HUES64 (cell line): ENCODE measurements at regions not wholly inside any gene's neighbourhood (a gene's known extent, or its start where the extent isn't known, plus 50 kb on each side); places are given as distances from the start of the nearest gene placed in this dataset.

ENCODE experiments used
- H3K27ac ChIP-seq: 2 replicates; pipeline ENCODE4 v1.7.0; 2013; ENCODE audit warnings: low read depth, low read length, inconsistent platforms
- H3K27me3 ChIP-seq: 2 replicates; pipeline ENCODE4 v1.6.1; 2013; ENCODE audit warnings: mild to moderate bottlenecking, low read length; ENCODE audit not compliant: insufficient read depth
- H3K36me3 ChIP-seq: 2 replicates; pipeline ENCODE4 v1.6.1; 2013; ENCODE audit warnings: mild to moderate bottlenecking, low read length; ENCODE audit not compliant: insufficient read depth
- H3K4me1 ChIP-seq: 2 replicates; pipeline ENCODE4 v1.6.1; 2013; ENCODE audit warnings: mild to moderate bottlenecking, low read length, moderate library complexity; ENCODE audit not compliant: insufficient read depth
- H3K4me3 ChIP-seq: 2 replicates; pipeline ENCODE4 v1.5.1; 2013; ENCODE audit warnings: mild to moderate bottlenecking, low read length, moderate library complexity
- H3K9ac ChIP-seq: 2 replicates; pipeline ENCODE4 v1.6.1; 2013; ENCODE audit warnings: mild to moderate bottlenecking, low read depth, low read length
- H3K9me3 ChIP-seq: 2 replicates; pipeline ENCODE4 v1.6.1; 2013; ENCODE audit warnings: low read depth, low read length; ENCODE audit not compliant: insufficient read depth
- WGBS: fragments of 150-250, 120-280 bp; methylation state at CpG from one replicate; pipeline ENCODE4 v1.1.7; 2013; ENCODE audit warnings: missing lambda C conversion rate; 5-methylcytosine and 5-hydroxymethylcytosine counted together

DNA sequence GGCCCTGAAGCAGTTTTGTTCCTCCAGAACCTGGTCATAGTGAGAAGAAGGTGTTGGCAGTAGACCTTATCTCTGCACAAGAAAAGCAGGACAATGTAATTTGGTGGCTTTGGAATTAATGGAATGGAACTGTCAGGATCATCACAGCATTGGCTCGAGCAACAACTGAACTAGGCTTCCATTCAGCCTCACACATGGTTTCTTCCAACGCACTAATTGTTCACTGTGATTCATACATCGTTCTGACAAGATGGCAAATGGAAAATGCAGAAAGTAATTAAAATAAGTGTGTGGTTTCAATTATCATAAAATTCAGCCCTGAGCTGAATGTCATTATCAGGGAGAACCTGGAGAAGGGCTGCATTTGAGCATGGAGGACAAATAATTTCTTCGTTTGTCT lies 80.6 kb downstream of the MFSD1 start:
- Histone ChIP-seq H3K9ac (no peak overlapping the region), H3K4me3 (no peak overlapping the region), H3K4me1 (no peaks in the 10 kb centered on the region), H3K36me3 (no peaks in the 10 kb centered on the region), H3K27me3 (no peaks in the 10 kb centered on the region), H3K9me3 (0 out of 2 replicates have a peak, but pooled peaks cover 5% of the 10 kb centered on the region), H3K27ac (no peak overlapping the region)
- 92% methylated on average over 4 of the region's 4 CpGs for WGBS

GRCh38 chr3:158896729-158897128 lies 94.9 kb downstream of the MFSD1 start:
- 95% methylated on average over 6 of the region's 6 CpGs for WGBS

DNA sequence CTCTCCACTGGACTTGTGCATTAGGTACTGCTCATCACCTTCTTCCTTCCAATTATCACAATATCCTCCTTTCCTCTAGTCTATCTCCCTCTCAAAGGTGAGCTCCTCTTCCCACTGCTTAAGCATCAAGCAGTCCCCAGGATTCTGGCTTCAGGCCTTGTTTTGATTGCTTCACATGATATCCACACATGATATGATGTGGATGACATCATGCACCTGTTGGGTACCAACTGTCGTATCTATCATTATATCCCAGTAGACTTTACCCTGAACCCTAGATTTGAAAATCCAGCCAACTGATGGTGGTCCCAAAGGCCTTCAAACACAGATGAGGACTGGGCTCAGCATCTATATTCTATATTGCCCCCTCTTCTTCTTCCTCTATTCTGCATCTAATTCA lies 104.9 kb downstream of the MFSD1 start:
- Histone ChIP-seq H3K4me1 (0 out of 2 replicates have a peak, but pooled peaks cover 5% of the 10 kb centered on the region), H3K9ac (no peak overlapping the region), H3K9me3 (no peaks in the 10 kb centered on the region), H3K36me3 (no peaks in the 10 kb centered on the region), H3K4me3 (no peak overlapping the region), H3K27me3 (no peaks in the 10 kb centered on the region), H3K27ac (no peak overlapping the region)
- 95% methylated on average over 1 of the region's 1 CpG for WGBS

More at GRCh38 chr3:158896729-158897128, 94.9 kb downstream of the MFSD1 start:
- H3K4me1 ChIP-seq = no peaks in the 10 kb centered on the region
- H3K36me3 ChIP-seq = no peaks in the 10 kb centered on the region
- H3K9me3 ChIP-seq = no peaks in the 10 kb centered on the region
- no peak overlapping the region for H3K9ac ChIP-seq
- no peak overlapping the region for H3K27ac ChIP-seq
- H3K4me3 ChIP-seq = no peak overlapping the region
- no peaks in the 10 kb centered on the region for H3K27me3 ChIP-seq

- H3K9me3 ChIP-seq = no peaks in the 10 kb centered on the region
These were observed 106.4 kb downstream of the MFSD1 start for GRCh38 chr3:158908187-158908734.

DNA sequence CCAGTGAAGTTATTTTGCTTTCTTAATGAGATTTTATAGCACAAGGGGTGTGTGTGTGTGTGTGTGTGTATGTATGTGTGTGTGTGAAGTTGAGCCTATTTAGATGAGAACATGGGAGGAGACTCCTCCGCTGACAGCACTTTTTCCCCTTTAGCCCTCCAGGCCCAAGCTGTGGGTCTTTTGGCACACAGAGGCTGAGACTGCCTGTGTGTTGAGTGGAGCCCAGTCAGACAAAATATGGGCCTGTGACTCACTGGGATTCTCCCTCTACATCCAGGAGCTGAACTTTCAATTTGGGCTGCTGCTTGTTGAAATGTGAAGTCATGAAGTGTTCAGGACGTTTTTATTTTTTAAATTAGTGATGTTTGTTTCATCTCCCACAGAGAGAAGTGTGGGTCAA lies 108.0 kb downstream of the MFSD1 start:
- H3K4me1 ChIP-seq = 0 out of 2 replicates have a peak, but pooled peaks cover 5% of the 10 kb centered on the region
- no peak overlapping the region for H3K27ac ChIP-seq
- no peak overlapping the region for H3K4me3 ChIP-seq
- no peaks in the 10 kb centered on the region for H3K36me3 ChIP-seq
- 73% methylated on average over 2 of the region's 2 CpGs for WGBS
- no peaks in the 10 kb centered on the region for H3K9me3 ChIP-seq
- no peak overlapping the region for H3K9ac ChIP-seq
- no peaks in the 10 kb centered on the region for H3K27me3 ChIP-seq

More at GRCh38 chr3:158908187-158908734, 106.4 kb downstream of the MFSD1 start:
- 95% methylated on average over 2 of the region's 2 CpGs for WGBS
- H3K4me3 ChIP-seq = no peak overlapping the region
- no peak overlapping the region for H3K9ac ChIP-seq
- H3K36me3 ChIP-seq = no peaks in the 10 kb centered on the region
- H3K4me1 ChIP-seq = 0 out of 2 replicates have a peak, but pooled peaks cover 5% of the 10 kb centered on the region
- no peaks in the 10 kb centered on the region for H3K27me3 ChIP-seq
- H3K27ac ChIP-seq = no peak overlapping the region

GRCh38 chr3:158911586-158911985 lies 109.7 kb downstream of the MFSD1 start:
- no peak overlapping the region for H3K27ac ChIP-seq
- 0 out of 2 replicates have a peak, but pooled peaks cover 5% of the 10 kb centered on the region for H3K4me1 ChIP-seq
- 96% methylated on average over 6 of the region's 6 CpGs for WGBS
- no peaks in the 10 kb centered on the region for H3K27me3 ChIP-seq
- no peak overlapping the region for H3K4me3 ChIP-seq
- no peaks in the 10 kb centered on the region for H3K36me3 ChIP-seq
- H3K9ac ChIP-seq = no peak overlapping the region
- no peaks in the 10 kb centered on the region for H3K9me3 ChIP-seq

DNA sequence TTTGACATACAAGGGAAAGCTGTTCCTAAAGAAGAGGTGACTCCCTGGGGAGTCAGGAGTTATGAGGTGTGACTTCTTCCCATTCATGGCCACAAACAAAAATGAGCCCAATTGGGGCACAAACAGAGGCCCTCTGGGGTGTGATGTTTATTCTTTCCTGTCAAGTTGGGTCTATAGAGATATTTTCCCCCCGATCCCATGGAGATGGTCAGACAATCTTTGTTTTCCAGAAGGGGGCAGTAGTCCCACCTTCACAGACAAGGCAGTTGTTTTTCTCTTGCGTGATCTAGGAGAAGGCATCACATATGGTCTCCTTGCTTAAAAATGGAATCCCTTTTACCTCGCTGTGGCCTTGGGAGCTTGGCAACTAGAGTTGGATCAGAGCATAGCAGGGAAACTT lies 110.3 kb downstream of the MFSD1 start:
- Histone ChIP-seq H3K27me3 (no peaks in the 10 kb centered on the region), H3K4me3 (no peak overlapping the region), H3K4me1 (0 out of 2 replicates have a peak, but pooled peaks cover 4% of the 10 kb centered on the region), H3K9me3 (no peaks in the 10 kb centered on the region), H3K27ac (no peak overlapping the region), H3K36me3 (no peaks in the 10 kb centered on the region), H3K9ac (no peak overlapping the region)
- 84% methylated on average over 3 of the region's 3 CpGs for WGBS

- no peak overlapping the region for H3K9ac ChIP-seq
- no peak overlapping the region for H3K4me3 ChIP-seq
- H3K36me3 ChIP-seq = no peaks in the 10 kb centered on the region
- no peak overlapping the region for H3K27ac ChIP-seq
- WGBS = 98% methylated on average over 6 of the region's 6 CpGs
- H3K4me1 ChIP-seq = no peaks in the 10 kb centered on the region
- no peaks in the 10 kb centered on the region for H3K27me3 ChIP-seq
- no peaks in the 10 kb centered on the region for H3K9me3 ChIP-seq
These were observed 110.8 kb downstream of the MFSD1 start for GRCh38 chr3:158912621-158913020.

DNA sequence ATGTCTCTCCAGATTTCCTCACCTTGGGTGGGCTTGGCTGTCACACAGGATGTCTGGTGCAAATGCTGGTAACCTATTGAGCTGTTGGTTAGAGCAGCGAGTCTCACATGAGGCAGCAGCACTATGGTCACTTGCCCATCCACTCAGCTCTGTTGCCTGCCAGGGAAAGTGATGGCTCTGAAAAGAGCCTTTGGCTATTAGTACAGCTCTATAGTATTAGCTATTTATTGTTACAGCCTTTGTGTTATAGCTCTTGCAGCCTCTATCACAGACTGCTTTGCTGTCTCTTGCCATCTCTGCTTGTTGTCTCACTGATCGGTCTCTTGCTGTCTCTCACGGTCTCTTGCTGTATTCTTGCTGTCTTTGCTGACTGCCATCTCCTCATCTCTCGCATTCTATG lies 114.3 kb downstream of the MFSD1 start:
- H3K27ac ChIP-seq = no peak overlapping the region
- H3K9ac ChIP-seq = no peak overlapping the region
- H3K4me1 ChIP-seq = no peaks in the 10 kb centered on the region
- no peaks in the 10 kb centered on the region for H3K27me3 ChIP-seq
- H3K9me3 ChIP-seq = no peaks in the 10 kb centered on the region
- no peaks in the 10 kb centered on the region for H3K36me3 ChIP-seq
- H3K4me3 ChIP-seq = no peak overlapping the region
- 94% methylated on average over 4 of the region's 4 CpGs for WGBS

DNA sequence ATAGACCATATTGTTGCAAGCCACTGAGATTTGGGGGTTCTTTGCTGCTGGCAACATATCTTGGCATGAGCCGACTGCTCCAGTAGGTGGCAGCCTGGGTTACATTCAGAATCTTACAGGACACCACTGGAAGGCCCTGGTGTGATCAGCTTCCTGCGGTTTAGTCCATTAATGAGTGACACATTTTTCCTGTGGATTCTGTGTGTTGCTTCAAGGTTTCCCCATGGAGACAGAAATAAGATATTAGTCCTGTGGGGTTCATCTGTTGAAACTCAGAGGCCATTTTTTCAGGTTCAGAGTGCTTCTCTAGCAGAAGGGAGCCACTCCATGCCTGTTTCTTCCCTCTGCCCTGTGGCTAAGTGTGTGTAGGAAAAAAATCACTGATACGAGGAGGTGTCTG lies 116.2 kb downstream of the MFSD1 start:
- Histone ChIP-seq H3K36me3 (no peaks in the 10 kb centered on the region), H3K4me3 (no peak overlapping the region), H3K27me3 (no peaks in the 10 kb centered on the region), H3K9ac (no peak overlapping the region), H3K9me3 (no peaks in the 10 kb centered on the region), H3K4me1 (no peaks in the 10 kb centered on the region), H3K27ac (no peak overlapping the region)
- 42% methylated on average over 3 of the region's 3 CpGs for WGBS

- Histone ChIP-seq H3K9me3 (no peaks in the 10 kb centered on the region), H3K4me3 (no peak overlapping the region), H3K9ac (no peak overlapping the region), H3K27ac (no peak overlapping the region), H3K27me3 (no peaks in the 10 kb centered on the region), H3K4me1 (no peaks in the 10 kb centered on the region), H3K36me3 (no peaks in the 10 kb centered on the region)
- 93% methylated on average over 2 of the region's 2 CpGs for WGBS
These were observed 116.6 kb downstream of the MFSD1 start for GRCh38 chr3:158918451-158918850.

DNA sequence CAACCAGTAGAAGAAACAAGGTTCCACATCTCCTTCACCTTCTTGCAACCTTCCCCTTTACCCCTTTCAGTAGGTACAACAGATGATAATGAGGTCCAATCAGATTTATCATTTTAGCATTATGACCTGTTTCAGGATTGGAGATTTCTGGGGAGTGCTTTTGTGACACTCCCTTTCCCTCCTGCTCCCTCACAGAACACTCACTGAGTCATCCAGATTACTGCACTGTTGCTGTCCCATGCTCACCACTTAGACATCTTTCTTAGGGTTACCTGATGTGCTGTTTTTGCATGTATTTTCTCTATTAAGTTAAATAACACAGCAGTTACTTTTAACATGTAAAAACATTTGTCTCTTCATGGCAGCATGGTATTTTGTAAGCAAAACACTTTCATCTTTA lies 118.5 kb downstream of the MFSD1 start:
- Histone ChIP-seq H3K4me3 (no peak overlapping the region), H3K27ac (no peak overlapping the region), H3K27me3 (no peaks in the 10 kb centered on the region), H3K36me3 (no peaks in the 10 kb centered on the region), H3K4me1 (no peaks in the 10 kb centered on the region), H3K9ac (no peak overlapping the region), H3K9me3 (no peaks in the 10 kb centered on the region)
